Activated CD4-positive, alpha-beta memory T cell treated with anti-CD3 and anti-CD28 coated beads for 36 hours (primary cell): ENCODE measurements at regions not wholly inside any gene's neighbourhood (a gene's known extent, or its start where the extent isn't known, plus 50 kb on each side); places are given as distances from the start of the nearest gene placed in this dataset.
"Not testable (repeated sequence)": the region's sequence is repeated elsewhere in the genome, so short reads cannot be mapped to it uniquely, and the experiment has no call there.

ENCODE experiments used
- CTCF ChIA-PET: fragments of 350-600 bp; sonication (Branson Sonifier 250); formaldehyde crosslinking; loops from one replicate; lab custom pipeline; 2021; ENCODE audit warnings: antibody characterized with exemption, inconsistent platforms; lab: Charles Lee
- POLR2A ChIA-PET: fragments of 350-600 bp; sonication (Branson Sonifier 250); formaldehyde crosslinking; loops from one replicate; lab custom pipeline; 2021; ENCODE audit warnings: antibody characterized with exemption; lab: Charles Lee
- DNase-seq: peaks from one replicate; pipeline ENCODE4 v3.0.0-alpha.2; 2020
- H3K27ac Mint-ChIP-seq: one replicate; pipeline ENCODE4 v1.8.0; 2021; ENCODE audit warnings: mixed read lengths
- H3K27me3 Mint-ChIP-seq: one replicate; pipeline ENCODE4 v1.8.0; 2021; ENCODE audit warnings: mixed read lengths
- H3K36me3 Mint-ChIP-seq: one replicate; pipeline ENCODE4 v1.8.0; 2021; ENCODE audit warnings: mixed read lengths
- H3K4me1 Mint-ChIP-seq: one replicate; pipeline ENCODE4 v1.8.0; 2021; ENCODE audit warnings: low read depth, mixed read lengths
- H3K4me3 Mint-ChIP-seq: one replicate; pipeline ENCODE4 v1.8.0; 2021; ENCODE audit warnings: mild to moderate bottlenecking, mixed read lengths
- H3K9me3 Mint-ChIP-seq: one replicate; pipeline ENCODE4 v1.8.0; 2021; ENCODE audit warnings: mixed read lengths
- intact Hi-C: fragments of 100-400 bp; cut with micrococcal nuclease; formaldehyde crosslinking; loops from one replicate; pipeline ENCODE4 v1.15.1; 2023

DNA sequence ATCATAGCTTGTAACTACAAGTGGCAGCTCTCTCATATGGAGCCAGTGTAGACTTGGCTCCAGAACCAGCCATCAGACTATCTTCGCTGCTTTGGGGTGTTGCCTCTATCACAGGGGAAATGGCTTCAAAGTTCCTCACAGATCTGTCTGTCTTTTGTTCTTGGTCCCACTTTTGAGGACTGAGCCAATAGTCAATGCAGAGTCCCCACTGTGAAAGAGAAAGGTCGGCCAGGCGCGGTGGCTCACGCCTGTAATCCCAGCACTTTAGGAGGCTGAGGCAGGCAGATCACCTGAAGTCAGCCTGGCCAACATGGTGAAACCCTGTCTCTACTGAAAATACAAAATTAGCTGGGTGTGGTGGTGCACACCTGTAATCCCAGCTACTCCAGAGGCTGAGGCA, 86.9 kb upstream of the FZD7 start:
- POLR2A ChIA-PET, H3K27ac Mint-ChIP-seq, H3K27me3 Mint-ChIP-seq, DNase-seq, H3K4me3 Mint-ChIP-seq, H3K9me3 Mint-ChIP-seq, intact Hi-C loops, H3K4me1 Mint-ChIP-seq, H3K36me3 Mint-ChIP-seq: not testable (repeated sequence)
- CTCF ChIA-PET = interaction anchor here (0.6 kb wide), 1 partner anchor 215 kb away, joined by 3 read pairs; no protein-coding TSS in a partner anchor

DNA sequence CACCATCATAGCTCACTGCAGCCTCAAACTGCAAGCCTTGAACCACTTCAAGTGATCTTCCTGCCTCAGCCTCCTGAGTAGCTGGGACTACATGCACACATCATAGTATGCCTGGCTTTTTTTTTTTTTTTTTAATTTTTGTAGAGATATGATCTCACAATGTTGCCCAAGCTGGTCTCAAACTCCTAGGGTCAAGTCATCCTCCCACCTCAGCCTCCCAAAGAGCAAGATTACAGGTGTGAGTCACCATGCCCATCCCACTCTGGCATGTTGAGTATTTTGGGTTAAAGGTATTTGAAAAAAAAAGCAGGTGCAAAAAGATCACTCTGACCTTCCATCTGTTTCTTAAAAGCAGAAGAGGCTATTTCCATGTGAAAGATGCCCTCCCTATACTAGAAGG, 86.4 kb upstream of the FZD7 start:
- DNase-seq = no peak
- Mint-ChIP-seq H3K27ac (no peak overlapping the region), H3K27me3 (no peaks in the 10 kb centered on the region), H3K36me3 (no peaks in the 10 kb centered on the region), H3K4me3 (no peak overlapping the region), H3K4me1 (no peaks in the 10 kb centered on the region), H3K9me3 (no peaks in the 10 kb centered on the region)
- CTCF ChIA-PET = interaction anchor here (0.6 kb wide), 1 partner anchor 214 kb away, joined by 3 read pairs; no protein-coding TSS in a partner anchor
- intact Hi-C loops = no loop called here
- POLR2A ChIA-PET = no interaction called here

DNA sequence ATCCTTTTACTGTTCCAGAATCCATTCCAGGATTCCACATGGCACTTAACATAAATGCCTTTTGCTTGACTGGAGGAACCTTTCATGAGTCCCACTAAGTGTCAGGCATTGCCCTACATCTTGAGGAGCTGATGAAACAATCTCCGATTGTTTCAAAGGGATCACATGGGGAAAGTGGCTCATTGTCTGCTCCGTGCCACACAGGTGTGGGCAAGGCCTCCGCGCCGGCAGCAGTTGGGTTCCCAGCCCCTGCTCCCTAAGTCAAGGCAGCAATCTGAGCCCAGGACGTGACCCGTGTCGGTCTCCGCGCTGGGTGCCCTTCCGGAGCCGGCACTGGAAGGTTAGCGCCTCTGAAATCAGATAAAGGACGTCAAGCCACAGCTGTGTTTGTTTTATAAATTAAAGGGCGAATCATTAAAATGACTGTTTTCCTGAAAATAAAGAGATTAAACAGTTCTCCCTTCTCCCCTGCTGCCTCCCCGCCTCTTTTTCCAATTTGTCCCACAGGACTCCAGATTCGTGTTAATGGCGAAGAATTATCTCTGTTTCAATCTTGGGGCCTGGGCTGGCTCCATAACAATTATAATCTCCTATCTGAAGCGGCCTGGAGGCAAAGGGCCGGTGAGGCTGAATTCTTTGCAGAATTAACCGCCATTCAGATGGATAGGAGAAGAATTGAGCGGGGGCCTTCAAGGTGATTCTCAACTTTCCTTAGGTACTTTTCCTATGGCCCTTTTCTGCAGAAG, 84.3 kb upstream of the FZD7 start:
- intact Hi-C loops = no loop called here
- H3K36me3 Mint-ChIP-seq = no peaks in the 10 kb centered on the region
- CTCF ChIA-PET = no interaction called here
- H3K4me1 Mint-ChIP-seq = no peaks in the 10 kb centered on the region
- no peaks in the 10 kb centered on the region for H3K27me3 Mint-ChIP-seq
- POLR2A ChIA-PET = no interaction called here
- no peak overlapping the region for H3K27ac Mint-ChIP-seq
- no peak overlapping the region for H3K4me3 Mint-ChIP-seq
- DNase-seq = no peak
- no peaks in the 10 kb centered on the region for H3K9me3 Mint-ChIP-seq

DNA sequence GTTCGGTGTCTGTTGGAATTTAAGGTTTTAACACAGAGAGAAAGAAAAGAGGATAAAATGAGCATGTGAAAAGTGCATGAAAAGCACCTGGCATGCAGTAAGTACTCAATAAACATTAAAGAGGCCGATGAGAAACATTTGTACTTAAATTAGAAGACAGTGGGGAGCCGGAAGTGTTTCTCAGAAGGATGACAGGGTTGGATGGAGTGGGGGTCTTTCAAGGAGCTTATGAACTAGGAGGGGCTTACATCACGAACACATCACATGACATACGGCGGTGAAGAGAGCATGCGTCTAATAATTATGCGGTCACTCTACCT, 83.8 kb upstream of the FZD7 start:
- no peaks in the 10 kb centered on the region for H3K9me3 Mint-ChIP-seq
- H3K4me1 Mint-ChIP-seq = no peaks in the 10 kb centered on the region
- H3K27ac Mint-ChIP-seq = no peak overlapping the region
- POLR2A ChIA-PET = no interaction called here
- CTCF ChIA-PET = no interaction called here
- no peaks in the 10 kb centered on the region for H3K27me3 Mint-ChIP-seq
- H3K4me3 Mint-ChIP-seq = no peak overlapping the region
- intact Hi-C loops = no loop called here
- DNase-seq = no peak
- H3K36me3 Mint-ChIP-seq = no peaks in the 10 kb centered on the region

DNA sequence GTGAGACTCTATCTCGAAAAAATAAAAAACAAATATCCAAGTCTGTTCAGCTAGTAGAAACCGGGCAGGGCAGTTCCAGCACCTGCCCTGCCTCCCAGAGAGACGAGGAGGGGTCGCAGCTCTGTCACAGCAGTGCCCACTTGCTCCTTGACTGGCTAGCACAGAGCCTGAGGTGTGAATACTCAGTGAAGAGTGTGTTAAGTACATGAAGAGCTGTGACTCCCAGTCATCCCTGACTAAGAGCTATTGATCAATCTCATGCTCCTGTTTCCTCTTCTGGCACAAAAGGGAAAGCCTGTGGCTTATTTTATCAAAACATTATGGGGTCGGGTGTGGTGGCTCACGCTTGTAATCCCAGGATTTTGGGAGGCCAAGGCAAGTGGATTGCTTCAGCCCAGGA, 83.0 kb upstream of the FZD7 start:
- ChIA-PET POLR2A (no interaction called here), CTCF (no interaction called here)
- Mint-ChIP-seq H3K4me3 (no peak overlapping the region), H3K27ac (no peak overlapping the region), H3K4me1 (no peaks in the 10 kb centered on the region), H3K27me3 (peaks cover 3% of the 10 kb centered on the region), H3K9me3 (no peaks in the 10 kb centered on the region), H3K36me3 (no peaks in the 10 kb centered on the region)
- intact Hi-C loops = no loop called here
- no peak for DNase-seq

DNA sequence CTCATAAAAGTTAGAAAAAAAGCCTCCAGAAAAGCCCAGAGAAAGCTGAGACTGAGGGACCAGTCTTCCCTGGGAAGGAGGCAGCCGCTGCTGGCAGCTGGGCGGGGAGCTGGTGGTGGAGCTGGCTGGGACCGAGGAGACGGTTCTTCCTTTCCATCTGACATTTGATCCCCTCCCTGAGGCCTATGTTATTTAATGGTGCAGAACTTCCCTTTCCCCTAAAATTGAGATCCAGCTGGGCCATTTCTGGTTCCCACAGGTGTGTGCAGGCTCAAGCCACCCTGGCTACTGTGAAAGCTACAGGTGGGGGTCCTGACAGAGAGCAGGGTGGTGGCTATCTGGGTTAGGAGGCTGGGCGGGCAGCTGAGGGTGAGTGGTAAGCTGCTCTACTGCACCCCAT, 81.5 kb upstream of the FZD7 start:
- Mint-ChIP-seq H3K9me3 (no peaks in the 10 kb centered on the region), H3K4me3 (no peak overlapping the region), H3K4me1 (no peaks in the 10 kb centered on the region), H3K27ac (no peak overlapping the region), H3K27me3 (peaks cover 6% of the 10 kb centered on the region), H3K36me3 (no peaks in the 10 kb centered on the region)
- no peak for DNase-seq
- ChIA-PET POLR2A (interaction anchor here (0.6 kb wide), 1 partner anchor 1523 kb away, joined by 3 read pairs; no protein-coding TSS in a partner anchor), CTCF (no interaction called here)
- intact Hi-C loops = no loop called here

DNA sequence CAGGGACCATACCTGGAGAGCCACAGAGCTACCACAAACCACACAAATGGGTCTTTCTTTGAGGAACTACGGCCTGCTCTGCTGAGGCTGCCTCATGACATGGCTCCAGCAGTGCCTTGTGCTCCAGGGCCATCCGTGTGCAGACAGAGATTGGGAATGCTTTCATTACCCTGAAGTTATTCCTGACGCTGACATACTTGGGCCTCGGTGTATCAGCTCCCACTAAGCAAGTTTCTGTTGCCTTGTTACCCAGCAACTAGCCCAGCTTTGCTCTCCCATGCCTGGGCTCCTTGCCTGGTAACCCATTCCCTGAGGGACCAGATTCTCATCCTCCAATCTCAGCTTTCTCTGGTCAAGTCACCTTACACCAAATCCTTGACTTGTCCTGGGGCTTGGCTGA, 80.3 kb upstream of the FZD7 start:
- Mint-ChIP-seq H3K4me3 (no peak overlapping the region), H3K9me3 (no peaks in the 10 kb centered on the region), H3K4me1 (no peaks in the 10 kb centered on the region), H3K27ac (no peak overlapping the region), H3K36me3 (no peaks in the 10 kb centered on the region), H3K27me3 (peaks cover 6% of the 10 kb centered on the region)
- ChIA-PET CTCF (no interaction called here), POLR2A (no interaction called here)
- no peak for DNase-seq
- intact Hi-C loops = no loop called here

DNA sequence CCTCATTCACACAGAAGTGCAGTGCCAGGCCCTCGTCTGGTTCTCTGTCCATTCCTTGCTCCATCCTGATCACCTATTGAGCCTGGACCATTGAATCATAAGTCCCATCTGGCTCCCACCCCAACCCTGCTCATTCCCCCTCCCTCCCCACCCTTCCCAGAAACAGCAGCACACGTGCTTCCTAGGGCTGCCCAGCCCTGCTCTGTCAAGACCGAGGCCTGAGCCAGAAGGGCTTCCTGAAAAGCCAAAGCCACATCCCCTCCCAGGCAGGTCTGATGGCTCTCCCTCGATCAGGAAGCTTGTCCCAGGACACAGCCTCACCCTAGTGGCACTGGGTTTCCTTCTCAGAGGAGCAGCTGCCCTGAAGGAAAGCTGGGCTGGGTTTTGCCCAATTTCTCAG, 79.8 kb upstream of the FZD7 start:
- no peaks in the 10 kb centered on the region for H3K9me3 Mint-ChIP-seq
- no peaks in the 10 kb centered on the region for H3K36me3 Mint-ChIP-seq
- no peak overlapping the region for H3K4me3 Mint-ChIP-seq
- POLR2A ChIA-PET = no interaction called here
- CTCF ChIA-PET = no interaction called here
- H3K4me1 Mint-ChIP-seq = no peaks in the 10 kb centered on the region
- intact Hi-C loops = no loop called here
- H3K27me3 Mint-ChIP-seq = peaks cover 6% of the 10 kb centered on the region
- H3K27ac Mint-ChIP-seq = no peak overlapping the region
- DNase-seq = no peak

DNA sequence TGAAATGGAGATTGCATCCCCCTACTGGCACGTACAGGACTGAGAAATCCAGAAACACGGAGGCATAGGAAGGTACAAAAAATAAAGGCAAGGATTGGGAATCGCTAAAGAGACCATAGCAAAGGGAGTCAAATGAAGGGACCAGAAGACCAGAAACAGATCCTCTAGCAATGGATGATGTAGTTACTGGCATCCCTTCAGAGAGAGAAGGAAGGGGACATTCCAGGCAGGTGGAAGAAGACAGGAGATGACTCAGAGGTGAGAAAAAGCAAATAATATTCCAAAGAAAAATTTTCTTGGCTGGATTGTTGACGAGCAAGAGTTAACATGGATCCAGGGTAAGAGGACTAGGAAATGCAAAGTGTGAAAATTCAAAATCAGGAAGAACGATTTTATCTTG, 78.4 kb upstream of the FZD7 start:
- no peaks in the 10 kb centered on the region for H3K9me3 Mint-ChIP-seq
- intact Hi-C loops = no loop called here

DNA sequence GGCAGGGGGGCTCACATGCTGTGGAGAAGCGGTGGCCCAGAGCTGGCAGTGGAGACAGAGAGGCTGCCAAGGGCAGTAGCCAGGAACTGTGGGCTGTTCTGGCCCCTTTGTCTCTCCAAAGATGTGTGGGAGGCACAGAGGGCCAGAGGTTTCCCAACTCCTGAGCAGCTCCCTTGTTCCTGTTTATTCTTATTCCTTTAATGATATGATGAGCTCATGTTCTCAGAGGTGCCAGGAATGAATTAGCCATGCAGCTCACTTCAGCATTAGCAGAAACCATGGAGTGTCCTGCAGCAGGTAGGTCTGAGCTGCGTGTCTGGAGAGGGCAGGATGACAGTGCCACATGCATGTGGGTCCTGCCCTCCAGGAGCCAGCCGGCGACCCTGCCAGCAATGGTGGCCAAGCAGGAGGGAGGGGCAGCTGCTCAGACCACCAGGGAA, 77.9 kb upstream of the FZD7 start:
- H3K4me1 Mint-ChIP-seq = no peaks in the 10 kb centered on the region
- H3K4me3 Mint-ChIP-seq = no peak overlapping the region
- H3K27me3 Mint-ChIP-seq = peaks cover 6% of the 10 kb centered on the region
- CTCF ChIA-PET = no interaction called here
- DNase-seq = no peak
- POLR2A ChIA-PET = no interaction called here
- intact Hi-C loops = no loop called here
- H3K27ac Mint-ChIP-seq = no peak overlapping the region
- H3K36me3 Mint-ChIP-seq = no peaks in the 10 kb centered on the region
- no peaks in the 10 kb centered on the region for H3K9me3 Mint-ChIP-seq

More for the DNA sequence above, 78.4 kb upstream of the FZD7 start:
- DNase-seq = no peak
- H3K4me1 Mint-ChIP-seq = no peaks in the 10 kb centered on the region
- ChIA-PET CTCF (no interaction called here), POLR2A (no interaction called here)
- peaks cover 6% of the 10 kb centered on the region for H3K27me3 Mint-ChIP-seq
- H3K27ac Mint-ChIP-seq = no peak overlapping the region
- no peaks in the 10 kb centered on the region for H3K36me3 Mint-ChIP-seq
- H3K4me3 Mint-ChIP-seq = no peak overlapping the region

DNA sequence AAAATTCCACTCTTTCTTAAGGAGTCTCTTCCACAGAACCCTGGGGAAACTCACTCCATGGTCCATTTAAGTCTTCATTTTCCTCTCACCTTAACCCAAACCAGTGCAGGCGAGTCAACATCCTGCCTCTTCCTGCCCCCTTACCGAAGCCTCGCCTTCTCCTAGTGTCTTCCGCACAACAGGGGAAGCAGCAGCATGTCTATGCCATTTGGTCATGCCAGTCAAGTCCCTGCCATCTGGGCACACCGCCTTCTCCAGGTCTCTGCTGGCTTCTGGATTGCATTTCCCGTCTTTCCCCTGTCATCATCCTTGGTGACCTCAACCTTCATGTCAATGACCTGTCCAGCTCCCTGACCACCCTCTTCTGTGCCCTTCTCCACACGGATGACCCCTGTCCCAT, 77.3 kb upstream of the FZD7 start:
- Mint-ChIP-seq H3K9me3 (no peaks in the 10 kb centered on the region), H3K27me3 (peaks cover 6% of the 10 kb centered on the region), H3K27ac (no peak overlapping the region), H3K4me1 (no peaks in the 10 kb centered on the region), H3K36me3 (no peaks in the 10 kb centered on the region), H3K4me3 (no peak overlapping the region)
- ChIA-PET CTCF (no interaction called here), POLR2A (no interaction called here)
- DNase-seq = no peak
- intact Hi-C loops = no loop called here

DNA sequence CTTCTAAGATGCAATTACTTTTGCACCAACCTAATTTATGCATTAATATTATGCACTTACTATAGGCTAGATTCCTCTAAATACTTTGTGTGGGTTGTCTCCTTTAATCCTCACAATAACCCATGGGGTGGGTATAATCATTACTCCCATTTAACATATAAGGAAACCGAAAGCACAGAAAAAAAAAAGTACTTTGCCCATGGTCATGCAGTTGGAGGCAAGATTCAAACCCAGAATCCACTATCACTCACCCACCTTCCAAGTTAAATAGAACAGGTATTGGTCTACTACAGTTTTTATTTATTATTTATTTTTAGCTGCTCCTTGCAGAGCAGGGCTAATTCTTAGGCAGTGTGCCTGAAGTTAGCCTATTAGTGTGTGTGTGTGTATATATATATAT, 76.6 kb upstream of the FZD7 start:
- no peak for DNase-seq
- ChIA-PET POLR2A (no interaction called here), CTCF (interaction anchor here (0.7 kb wide), 1 partner anchor 480 kb away, joined by 4 read pairs; no protein-coding TSS in a partner anchor)
- Mint-ChIP-seq H3K4me3 (no peak overlapping the region), H3K27me3 (peaks cover 6% of the 10 kb centered on the region), H3K4me1 (no peaks in the 10 kb centered on the region), H3K36me3 (no peaks in the 10 kb centered on the region), H3K9me3 (no peaks in the 10 kb centered on the region), H3K27ac (no peak overlapping the region)
- intact Hi-C loops = no loop called here

DNA sequence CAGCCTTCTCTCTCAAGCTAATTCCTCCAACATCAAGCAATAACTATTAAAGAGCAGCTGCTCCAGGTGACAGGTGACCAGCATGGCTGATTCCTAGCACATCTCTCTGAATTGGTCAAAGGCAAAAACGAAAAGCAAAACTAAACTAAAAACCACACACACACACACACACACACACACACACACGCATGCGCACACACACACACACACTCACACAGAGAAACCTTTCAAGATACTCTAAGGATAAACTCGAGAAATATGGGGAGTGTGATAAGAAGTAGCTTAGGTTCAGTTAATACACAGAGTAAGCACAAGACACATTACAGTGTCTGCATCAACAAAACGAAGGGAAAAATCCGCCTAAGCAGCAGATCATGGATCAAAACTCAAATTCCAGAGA, 74.5 kb upstream of the FZD7 start:
- no peaks in the 10 kb centered on the region for H3K36me3 Mint-ChIP-seq
- no peaks in the 10 kb centered on the region for H3K9me3 Mint-ChIP-seq
- H3K27me3 Mint-ChIP-seq = peaks cover 6% of the 10 kb centered on the region
- no peaks in the 10 kb centered on the region for H3K4me1 Mint-ChIP-seq
- H3K4me3 Mint-ChIP-seq = no peak overlapping the region
- ChIA-PET POLR2A (no interaction called here), CTCF (interaction anchor here (0.6 kb wide), 1 partner anchor 112 kb away, joined by 3 read pairs; no protein-coding TSS in a partner anchor)
- H3K27ac Mint-ChIP-seq = no peak overlapping the region
- no peak for DNase-seq
- intact Hi-C loops = no loop called here
